Trophoblast cell (in vitro differentiated cells and primary cell): ENCODE measurements at regions not wholly inside any gene's neighbourhood (a gene's known extent, or its start where the extent isn't known, plus 50 kb on each side); places are given as distances from the start of the nearest gene placed in this dataset.

Experiments
- DNase-seq, 2 donors: peaks; one replicate each; pipeline ENCODE4 v3.0.0-alpha.2; 2016
- H2AFZ ChIP-seq: 2 replicates; pipeline ENCODE4 v1.6.1; 2013; ENCODE audit warnings: low read length, moderate library complexity, mild to moderate bottlenecking; ENCODE audit not compliant: insufficient read depth, poor library complexity
- H2AK5ac ChIP-seq: 2 replicates; pipeline ENCODE4 v1.6.1; 2013; ENCODE audit warnings: mild to moderate bottlenecking, low read length
- H2BK120ac ChIP-seq: 2 replicates; pipeline ENCODE4 v1.6.1; 2013; ENCODE audit warnings: low read length, mild to moderate bottlenecking, moderate library complexity; ENCODE audit not compliant: insufficient read depth, poor library complexity
- H2BK12ac ChIP-seq: 2 replicates; pipeline ENCODE4 v1.6.1; 2013; ENCODE audit warnings: mild to moderate bottlenecking, low read length, moderate library complexity
- H2BK5ac ChIP-seq: 2 replicates; pipeline ENCODE4 v1.6.1; 2013; ENCODE audit warnings: low read length, low read depth, moderate library complexity, mild to moderate bottlenecking; ENCODE audit not compliant: poor library complexity
- H3K14ac ChIP-seq: 2 replicates; pipeline ENCODE4 v1.6.1; 2013; ENCODE audit warnings: mild to moderate bottlenecking, low read length
- H3K18ac ChIP-seq: 2 replicates; pipeline ENCODE4 v1.6.1; 2013; ENCODE audit warnings: mild to moderate bottlenecking, low read length
- H3K23ac ChIP-seq: 2 replicates; pipeline ENCODE4 v1.6.1; 2013; ENCODE audit warnings: low read length
- H3K27ac ChIP-seq: 2 replicates; pipeline ENCODE4 v1.5.1; 2013; ENCODE audit warnings: low read depth, mild to moderate bottlenecking, inconsistent platforms, low read length, moderate library complexity
- H3K27me3 ChIP-seq: 2 replicates; pipeline ENCODE4 v1.6.1; 2013; ENCODE audit warnings: inconsistent platforms, mild to moderate bottlenecking, low read length, moderate library complexity; ENCODE audit not compliant: insufficient read depth
- H3K36me3 ChIP-seq, 2 experiments: 1 replicate in 1 of 2; 2 replicates in 1 of 2; pipeline ENCODE4 v1.6.1; 2013; ENCODE audit warnings: low read length in 2 of 2, mild to moderate bottlenecking in 2 of 2, moderate library complexity in 1 of 2; ENCODE audit not compliant: insufficient read depth in 2 of 2, control insufficient read depth in 1 of 2
- H3K4ac ChIP-seq: 2 replicates; pipeline ENCODE4 v1.6.1; 2013; ENCODE audit warnings: low read depth, mild to moderate bottlenecking, low read length, moderate library complexity
- H3K4me1 ChIP-seq, 2 experiments: 1 replicate in 1 of 2; 2 replicates in 1 of 2; pipeline ENCODE4 v1.6.1; 2013; ENCODE audit warnings: low read length in 2 of 2, mild to moderate bottlenecking in 2 of 2, moderate library complexity in 1 of 2; ENCODE audit not compliant: insufficient read depth in 2 of 2, control insufficient read depth in 1 of 2
- H3K4me2 ChIP-seq: 2 replicates; pipeline ENCODE4 v1.6.1; 2013; ENCODE audit warnings: inconsistent platforms, mild to moderate bottlenecking, low read length, moderate library complexity
- H3K4me3 ChIP-seq: 2 replicates; pipeline ENCODE4 v1.5.1; 2013; ENCODE audit warnings: mild to moderate bottlenecking, low read depth, low read length, inconsistent platforms
- H3K79me1 ChIP-seq: one replicate; pipeline ENCODE4 v1.6.1; 2013; ENCODE audit warnings: low read length
- H3K79me2 ChIP-seq: 2 replicates; pipeline ENCODE4 v1.6.1; 2013; ENCODE audit warnings: low read length, mild to moderate bottlenecking; ENCODE audit not compliant: control insufficient read depth, insufficient read depth, poor library complexity
- H3K9ac ChIP-seq: 2 replicates; pipeline ENCODE4 v1.6.1; 2013; ENCODE audit warnings: mild to moderate bottlenecking, low read length
- H3K9me3 ChIP-seq: 2 replicates; pipeline ENCODE4 v1.6.1; 2013; ENCODE audit warnings: low read depth, mild to moderate bottlenecking, control low read depth, inconsistent platforms, low read length; ENCODE audit not compliant: insufficient read depth
- H4K12ac ChIP-seq: 2 replicates; pipeline ENCODE4 v1.6.1; 2013; ENCODE audit warnings: low read depth, mild to moderate bottlenecking, low read length, moderate library complexity
- H4K8ac ChIP-seq: 2 replicates; pipeline ENCODE4 v1.6.1; 2013; ENCODE audit warnings: low read depth, mild to moderate bottlenecking, low read length, moderate library complexity
- H4K91ac ChIP-seq: one replicate; pipeline ENCODE4 v1.6.1; 2013; ENCODE audit warnings: low read depth, mild to moderate bottlenecking, low read length, moderate library complexity
- WGBS: extraction: QIAGEN DNeasy Blood & Tissue Kit; methylation state at CpG from one replicate; pipeline ENCODE4 v1.1.7; 2013; ENCODE audit warnings: missing lambda C conversion rate; ENCODE audit not compliant: insufficient read length, insufficient coverage; ENCODE audit errors: extremely low coverage; 5-methylcytosine and 5-hydroxymethylcytosine counted together

DNA sequence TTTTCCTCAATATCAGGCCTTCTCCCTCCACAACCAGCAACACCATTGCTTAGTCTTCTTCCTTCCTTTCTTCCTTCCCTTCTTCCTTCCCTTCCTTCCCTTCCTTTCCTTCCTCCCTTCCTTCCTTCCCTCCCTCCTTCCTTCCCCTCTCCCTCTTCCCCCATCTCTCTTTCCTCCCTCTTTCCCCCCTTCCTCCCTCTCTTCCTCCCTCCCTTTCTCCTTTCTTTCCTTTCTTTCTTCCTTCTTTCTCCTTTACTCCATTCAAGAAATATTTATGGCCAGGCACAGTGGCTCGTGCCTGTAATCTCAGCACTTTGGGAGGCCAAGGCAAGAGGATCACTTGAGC, 66.4 kb upstream of the SIRPA start:
- no peak overlapping the region for H3K4me3 ChIP-seq
- H3K36me3 ChIP-seq = no peaks in the 10 kb centered on the region
- H3K23ac ChIP-seq = no peak overlapping the region
- no peaks in the 10 kb centered on the region for H3K27me3 ChIP-seq
- no peak overlapping the region for H3K14ac ChIP-seq
- no peak for DNase-seq
- H4K8ac ChIP-seq = no peak overlapping the region
- no peak overlapping the region for H2BK120ac ChIP-seq
- H3K4me1 ChIP-seq = peaks cover 13 to 20% of the 10 kb centered on the region in 2 experiments
- no peak overlapping the region for H2AFZ ChIP-seq
- H3K9ac ChIP-seq = no peak overlapping the region
- no peak overlapping the region for H2BK5ac ChIP-seq
- no peak overlapping the region for H4K12ac ChIP-seq
- no peak overlapping the region for H2AK5ac ChIP-seq
- H3K18ac ChIP-seq = no peak overlapping the region
- no peak overlapping the region for H4K91ac ChIP-seq
- H3K4ac ChIP-seq = no peak overlapping the region
- peaks cover 4% of the 10 kb centered on the region for H3K79me1 ChIP-seq
- no CpG with 5 or more reads among the region's 1 CpG for WGBS
- no peak overlapping the region for H2BK12ac ChIP-seq
- no peak overlapping the region for H3K27ac ChIP-seq
- no peaks in the 10 kb centered on the region for H3K79me2 ChIP-seq
- H3K9me3 ChIP-seq = peaks cover 3% of the 10 kb centered on the region
- no peak overlapping the region for H3K4me2 ChIP-seq

GRCh38 chr20:1827974-1828785, 67.0 kb upstream of the SIRPA start:
- H3K4me2 ChIP-seq = no peak overlapping the region
- no peak overlapping the region for H4K91ac ChIP-seq
- H3K27ac ChIP-seq = no peak overlapping the region
- H3K4ac ChIP-seq = no peak overlapping the region
- no peak overlapping the region for H2AK5ac ChIP-seq
- H3K9ac ChIP-seq = no peak overlapping the region
- WGBS = no CpG with 5 or more reads among the region's 13 CpGs
- no peak overlapping the region for H2BK5ac ChIP-seq
- DNase-seq = peak; percentile 69 to 73
- H3K27me3 ChIP-seq = no peaks in the 10 kb centered on the region
- H3K79me2 ChIP-seq = no peaks in the 10 kb centered on the region
- H3K18ac ChIP-seq = no peak overlapping the region
- H3K79me1 ChIP-seq = peaks cover 4% of the 10 kb centered on the region
- no peak overlapping the region for H2BK12ac ChIP-seq
- peaks cover 3% of the 10 kb centered on the region for H3K9me3 ChIP-seq
- H4K12ac ChIP-seq = no peak overlapping the region
- no peak overlapping the region for H3K23ac ChIP-seq
- no peak overlapping the region for H2BK120ac ChIP-seq
- peaks cover 16 to 23% of the 10 kb centered on the region in 2 experiments for H3K4me1 ChIP-seq
- H2AFZ ChIP-seq = no peak overlapping the region
- H3K14ac ChIP-seq = peak overlapping the region; percentile 21
- H3K4me3 ChIP-seq = no peak overlapping the region
- H4K8ac ChIP-seq = no peak overlapping the region
- no peaks in the 10 kb centered on the region for H3K36me3 ChIP-seq

- Histone ChIP-seq H3K4me3 (no peak overlapping the region), H2BK120ac (no peak overlapping the region), H3K27ac (no peak overlapping the region), H4K8ac (no peak overlapping the region), H2BK5ac (no peak overlapping the region), H2AK5ac (no peak overlapping the region), H4K91ac (no peak overlapping the region), H3K4me1 (peaks cover 17 to 21% of the 10 kb centered on the region in 2 experiments), H2BK12ac (no peak overlapping the region), H3K18ac (no peak overlapping the region), H3K27me3 (no peaks in the 10 kb centered on the region), H3K79me1 (peaks cover 4% of the 10 kb centered on the region), H3K79me2 (no peaks in the 10 kb centered on the region), H3K4me2 (no peak overlapping the region), H2AFZ (no peak overlapping the region), H4K12ac (no peak overlapping the region), H3K4ac (no peak overlapping the region), H3K14ac (no peak overlapping the region), H3K36me3 (no peaks in the 10 kb centered on the region), H3K9me3 (peaks cover 3% of the 10 kb centered on the region), H3K23ac (no peak overlapping the region), H3K9ac (no peak overlapping the region)
- no peak for DNase-seq
- WGBS = no CpG with 5 or more reads among the region's 5 CpGs
Observed at GRCh38 chr20:1827510-1827973, 67.7 kb upstream of the SIRPA start.

DNA sequence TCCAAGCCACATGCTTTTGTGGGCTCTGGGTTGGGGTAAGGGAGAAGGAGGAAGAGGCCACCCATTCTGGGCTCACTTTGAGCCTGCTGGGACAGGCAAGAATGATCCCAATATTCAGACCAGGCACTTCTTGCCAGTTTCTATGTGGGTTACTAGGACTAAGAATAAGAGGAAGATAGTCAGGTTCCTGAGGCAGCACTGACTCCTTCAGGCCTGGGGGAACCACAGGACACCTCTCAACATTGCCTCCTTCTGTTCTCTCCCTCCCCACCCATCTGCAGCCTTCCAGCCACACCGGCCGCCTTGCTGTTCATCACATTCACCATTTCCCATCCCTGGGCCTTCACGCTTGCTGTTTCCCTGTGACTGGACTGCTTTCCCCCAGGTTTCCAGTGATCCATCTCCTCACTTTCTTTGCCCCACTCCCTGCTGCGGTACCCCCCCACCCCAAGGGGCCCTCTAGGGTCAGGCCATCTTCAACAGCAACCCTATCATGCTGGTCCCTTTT, 69.2 kb upstream of the SIRPA start:
- peak overlapping the region; percentile 8 for H3K14ac ChIP-seq
- peaks cover 17 to 22% of the 10 kb centered on the region in 2 experiments for H3K4me1 ChIP-seq
- no peak overlapping the region for H3K4ac ChIP-seq
- no peak for DNase-seq
- no peak overlapping the region for H3K4me3 ChIP-seq
- no peak overlapping the region for H3K27ac ChIP-seq
- H4K12ac ChIP-seq = no peak overlapping the region
- H3K9me3 ChIP-seq = peaks cover 3% of the 10 kb centered on the region
- H2BK12ac ChIP-seq = peak overlapping the region; percentile 81
- H2BK5ac ChIP-seq = no peak overlapping the region
- H4K8ac ChIP-seq = no peak overlapping the region
- H2BK120ac ChIP-seq = no peak overlapping the region
- no CpG with 5 or more reads among the region's 4 CpGs for WGBS
- H2AK5ac ChIP-seq = no peak overlapping the region
- H2AFZ ChIP-seq = no peak overlapping the region
- no peaks in the 10 kb centered on the region for H3K79me2 ChIP-seq
- H3K79me1 ChIP-seq = peaks cover 4% of the 10 kb centered on the region
- no peaks in the 10 kb centered on the region for H3K27me3 ChIP-seq
- H3K4me2 ChIP-seq = no peak overlapping the region
- no peak overlapping the region for H3K9ac ChIP-seq
- peak overlapping the region; percentile 67 for H4K91ac ChIP-seq
- H3K23ac ChIP-seq = no peak overlapping the region
- H3K36me3 ChIP-seq = no peaks in the 10 kb centered on the region
- no peak overlapping the region for H3K18ac ChIP-seq
